ENCODE measurements at regions not wholly inside any gene's neighbourhood (a gene's known extent, or its start where the extent isn't known, plus 50 kb on each side); places are given as distances from the start of the nearest gene placed in this dataset.
"Not testable (repeated sequence)": the region's sequence is repeated elsewhere in the genome, so short reads cannot be mapped to it uniquely, and the experiment has no call there.

DNA sequence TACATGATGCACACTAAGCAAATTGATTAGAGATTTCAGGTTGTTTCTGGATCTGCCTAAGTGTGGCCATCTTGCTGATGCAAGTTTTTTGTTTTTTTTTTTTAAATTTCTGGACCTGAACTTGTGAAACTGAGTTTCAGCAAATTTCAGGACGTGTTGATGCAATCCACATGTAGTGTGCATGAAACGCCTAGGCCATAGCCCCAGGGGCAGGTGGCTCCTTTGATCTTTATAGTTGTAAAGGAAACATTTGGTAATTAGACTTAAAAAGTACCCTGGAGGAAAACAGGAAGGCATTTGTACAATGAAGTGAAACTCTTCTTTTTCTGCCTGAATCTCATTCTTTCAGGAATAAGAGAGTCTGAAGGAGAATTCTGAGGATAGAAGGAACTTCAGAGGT is 162.2 kb upstream of the LHX8 start:
- no peak overlapping the region for H3K27ac ChIP-seq (replicated peaks; ENCODE audit: low read length)
- H2BK15ac ChIP-seq (ENCODE audit: low read length), result no peak overlapping the region
- H2BK12ac ChIP-seq (ENCODE audit: low read length), result no peak overlapping the region
- WGBS, 2 donors (ENCODE audit: extremely low coverage in 2 of 2, insufficient read length in 2 of 2, insufficient replicate concordance in 1 of 2), result no CpG with 5 or more reads among the region's 2 CpGs
- no peaks in the 10 kb centered on the region for H3K9me3 ChIP-seq (replicated peaks in 1 of 2; ENCODE audit: control insufficient read depth in 2 of 2, insufficient read depth in 1 of 2, low read depth in 1 of 2, low read length in 2 of 2)
- H4K91ac ChIP-seq (ENCODE audit: low read depth, low read length, poor library complexity), result no peak overlapping the region
- no peaks in the 10 kb centered on the region for H3K4me1 ChIP-seq (ENCODE audit: control insufficient read depth in 2 of 2, insufficient read depth in 1 of 2, low read depth in 1 of 2, low read length in 2 of 2)
- H3K79me1 ChIP-seq (ENCODE audit: low read depth, low read length), result no peaks in the 10 kb centered on the region
- no peak overlapping the region for H3K9ac ChIP-seq (ENCODE audit: low read depth, low read length, poor library complexity)
- no peak overlapping the region for H4K8ac ChIP-seq (ENCODE audit: low read depth, low read length)
- H3K36me3 ChIP-seq (replicated peaks in 1 of 2; ENCODE audit: control insufficient read depth in 2 of 2, insufficient read depth in 2 of 2, low read length in 2 of 2), result no peaks in the 10 kb centered on the region
- H2AK5ac ChIP-seq (ENCODE audit: low read depth, low read length), result no peak overlapping the region
- no peak overlapping the region for H3K4ac ChIP-seq (ENCODE audit: low read length)
- DNase-seq (ENCODE audit: low spot score), result no peak
- H3K18ac ChIP-seq (ENCODE audit: low read length), result no peak overlapping the region
- no peak overlapping the region for H2AFZ ChIP-seq (ENCODE audit: low read length)
- no peak overlapping the region for H3K23ac ChIP-seq (ENCODE audit: low read depth, low read length, poor library complexity)
- H3K4me2 ChIP-seq (ENCODE audit: insufficient read depth, low read length, poor library complexity, severe bottlenecking), result no peak overlapping the region
- no peak overlapping the region for H2BK120ac ChIP-seq (ENCODE audit: low read depth, low read length)
- no peak overlapping the region for H3K4me3 ChIP-seq (ENCODE audit: low read length in 2 of 2)
- no peak overlapping the region for H2BK5ac ChIP-seq (ENCODE audit: low read length)
- H3K14ac ChIP-seq (ENCODE audit: low read length), result no peak overlapping the region
- H3K27me3 ChIP-seq (ENCODE audit: control insufficient read depth in 3 of 3, insufficient read depth in 3 of 3, low read depth in 1 of 3, low read length in 3 of 3), result no peaks in the 10 kb centered on the region

GRCh38 chr1:74976491-74976890 is 157.7 kb upstream of the LHX8 start:
- H2BK12ac ChIP-seq (ENCODE audit: low read length), result no peak overlapping the region
- DNase-seq (ENCODE audit: low spot score), result no peak
- no peak overlapping the region for H2AFZ ChIP-seq (ENCODE audit: low read length)
- no peak overlapping the region for H2AK5ac ChIP-seq (ENCODE audit: low read depth, low read length)
- H3K23ac ChIP-seq (ENCODE audit: low read depth, low read length, poor library complexity), result no peak overlapping the region
- H3K4me2 ChIP-seq (ENCODE audit: insufficient read depth, low read length, poor library complexity, severe bottlenecking), result no peak overlapping the region
- no peak overlapping the region for H3K9ac ChIP-seq (ENCODE audit: low read depth, low read length, poor library complexity)
- H3K27me3 ChIP-seq (ENCODE audit: control insufficient read depth in 3 of 3, insufficient read depth in 3 of 3, low read depth in 1 of 3, low read length in 3 of 3), result no peaks in the 10 kb centered on the region
- H2BK5ac ChIP-seq (ENCODE audit: low read length), result no peak overlapping the region
- no peak overlapping the region for H3K4ac ChIP-seq (ENCODE audit: low read length)
- H2BK120ac ChIP-seq (ENCODE audit: low read depth, low read length), result no peak overlapping the region
- H3K14ac ChIP-seq (ENCODE audit: low read length), result no peak overlapping the region
- no peak overlapping the region for H4K91ac ChIP-seq (ENCODE audit: low read depth, low read length, poor library complexity)
- H3K9me3 ChIP-seq (replicated peaks in 1 of 2; ENCODE audit: control insufficient read depth in 2 of 2, insufficient read depth in 1 of 2, low read depth in 1 of 2, low read length in 2 of 2), result no peaks in the 10 kb centered on the region
- no peaks in the 10 kb centered on the region for H3K4me1 ChIP-seq (ENCODE audit: control insufficient read depth in 2 of 2, insufficient read depth in 1 of 2, low read depth in 1 of 2, low read length in 2 of 2)
- H3K18ac ChIP-seq (ENCODE audit: low read length), result no peak overlapping the region
- no peaks in the 10 kb centered on the region for H3K36me3 ChIP-seq (replicated peaks in 1 of 2; ENCODE audit: control insufficient read depth in 2 of 2, insufficient read depth in 2 of 2, low read length in 2 of 2)
- no peak overlapping the region for H4K8ac ChIP-seq (ENCODE audit: low read depth, low read length)
- H3K79me1 ChIP-seq (ENCODE audit: low read depth, low read length), result no peaks in the 10 kb centered on the region
- no peak overlapping the region for H3K4me3 ChIP-seq (ENCODE audit: low read length in 2 of 2)
- no peak overlapping the region for H2BK15ac ChIP-seq (ENCODE audit: low read length)
- no peak overlapping the region for H3K27ac ChIP-seq (replicated peaks; ENCODE audit: low read length)

- not testable (repeated sequence) for H3K14ac ChIP-seq (ENCODE audit: low read length); H2BK15ac ChIP-seq (ENCODE audit: low read length); H3K4me2 ChIP-seq (ENCODE audit: insufficient read depth, low read length, poor library complexity, severe bottlenecking); H3K4me3 ChIP-seq (ENCODE audit: low read length in 2 of 2); H3K4ac ChIP-seq (ENCODE audit: low read length); H3K27ac ChIP-seq (replicated peaks; ENCODE audit: low read length); H3K79me1 ChIP-seq (ENCODE audit: low read depth, low read length); H3K23ac ChIP-seq (ENCODE audit: low read depth, low read length, poor library complexity); H3K9me3 ChIP-seq (replicated peaks in 1 of 2; ENCODE audit: control insufficient read depth in 2 of 2, insufficient read depth in 1 of 2, low read depth in 1 of 2, low read length in 2 of 2); DNase-seq (ENCODE audit: low spot score); H3K4me1 ChIP-seq (ENCODE audit: control insufficient read depth in 2 of 2, insufficient read depth in 1 of 2, low read depth in 1 of 2, low read length in 2 of 2); H2BK120ac ChIP-seq (ENCODE audit: low read depth, low read length); H3K18ac ChIP-seq (ENCODE audit: low read length); H2AFZ ChIP-seq (ENCODE audit: low read length); H4K8ac ChIP-seq (ENCODE audit: low read depth, low read length); H3K36me3 ChIP-seq (replicated peaks in 1 of 2; ENCODE audit: control insufficient read depth in 2 of 2, insufficient read depth in 2 of 2, low read length in 2 of 2); H3K27me3 ChIP-seq (ENCODE audit: control insufficient read depth in 3 of 3, insufficient read depth in 3 of 3, low read depth in 1 of 3, low read length in 3 of 3); H4K91ac ChIP-seq (ENCODE audit: low read depth, low read length, poor library complexity); H2AK5ac ChIP-seq (ENCODE audit: low read depth, low read length); H2BK5ac ChIP-seq (ENCODE audit: low read length); H2BK12ac ChIP-seq (ENCODE audit: low read length); H3K9ac ChIP-seq (ENCODE audit: low read depth, low read length, poor library complexity)
- WGBS, 2 donors (ENCODE audit: extremely low coverage in 2 of 2, insufficient read length in 2 of 2, insufficient replicate concordance in 1 of 2), result no CpG with 5 or more reads among the region's 1 CpG
Measured at GRCh38 chr1:74992448-74992847, 141.7 kb upstream of the LHX8 start.

DNA sequence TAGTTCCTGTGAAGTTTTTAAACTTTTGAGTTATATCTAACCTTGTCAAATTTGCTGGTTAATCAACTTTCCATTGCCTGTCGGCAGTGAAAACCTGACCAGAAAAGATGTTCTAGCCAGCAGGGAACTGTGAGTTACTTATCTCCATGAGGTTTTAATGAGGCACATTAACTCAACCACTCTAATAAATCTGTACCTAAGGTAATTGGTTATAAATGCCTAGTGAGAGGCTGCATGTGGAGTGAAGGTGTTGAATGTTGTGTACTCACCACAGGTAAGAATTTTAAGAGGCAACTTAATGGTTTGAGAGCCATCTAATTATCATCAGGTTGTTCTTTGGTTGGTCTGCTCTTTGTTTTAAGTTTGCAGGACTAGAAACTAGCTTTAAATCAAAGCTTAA is 138.4 kb upstream of the LHX8 start:
- no peaks in the 10 kb centered on the region for H3K79me1 ChIP-seq (ENCODE audit: low read depth, low read length)
- WGBS, 2 donors (ENCODE audit: extremely low coverage in 2 of 2, insufficient read length in 2 of 2, insufficient replicate concordance in 1 of 2), result no CpG with 5 or more reads among the region's 1 CpG
- H3K14ac ChIP-seq (ENCODE audit: low read length), result no peak overlapping the region
- DNase-seq (ENCODE audit: low spot score), result no peak
- no peak overlapping the region for H2BK12ac ChIP-seq (ENCODE audit: low read length)
- no peaks in the 10 kb centered on the region for H3K4me1 ChIP-seq (ENCODE audit: control insufficient read depth in 2 of 2, insufficient read depth in 1 of 2, low read depth in 1 of 2, low read length in 2 of 2)
- H3K36me3 ChIP-seq (replicated peaks in 1 of 2; ENCODE audit: control insufficient read depth in 2 of 2, insufficient read depth in 2 of 2, low read length in 2 of 2), result no peaks in the 10 kb centered on the region
- no peaks in the 10 kb centered on the region for H3K27me3 ChIP-seq (ENCODE audit: control insufficient read depth in 3 of 3, insufficient read depth in 3 of 3, low read depth in 1 of 3, low read length in 3 of 3)
- no peak overlapping the region for H3K23ac ChIP-seq (ENCODE audit: low read depth, low read length, poor library complexity)
- no peaks in the 10 kb centered on the region for H3K9me3 ChIP-seq (replicated peaks in 1 of 2; ENCODE audit: control insufficient read depth in 2 of 2, insufficient read depth in 1 of 2, low read depth in 1 of 2, low read length in 2 of 2)
- H3K9ac ChIP-seq (ENCODE audit: low read depth, low read length, poor library complexity), result no peak overlapping the region
- no peak overlapping the region for H4K91ac ChIP-seq (ENCODE audit: low read depth, low read length, poor library complexity)
- H2AK5ac ChIP-seq (ENCODE audit: low read depth, low read length), result no peak overlapping the region
- no peak overlapping the region for H2AFZ ChIP-seq (ENCODE audit: low read length)
- no peak overlapping the region for H4K8ac ChIP-seq (ENCODE audit: low read depth, low read length)
- no peak overlapping the region for H3K4ac ChIP-seq (ENCODE audit: low read length)
- H3K27ac ChIP-seq (replicated peaks; ENCODE audit: low read length), result no peak overlapping the region
- no peak overlapping the region for H3K4me2 ChIP-seq (ENCODE audit: insufficient read depth, low read length, poor library complexity, severe bottlenecking)
- H3K18ac ChIP-seq (ENCODE audit: low read length), result no peak overlapping the region
- no peak overlapping the region for H3K4me3 ChIP-seq (ENCODE audit: low read length in 2 of 2)
- H2BK15ac ChIP-seq (ENCODE audit: low read length), result no peak overlapping the region
- no peak overlapping the region for H2BK5ac ChIP-seq (ENCODE audit: low read length)
- no peak overlapping the region for H2BK120ac ChIP-seq (ENCODE audit: low read depth, low read length)
